Stimulated activated memory B cell treated with anti-CD40 and anti-IgM and Interleukin-4, amounts not matched to agents 10 μg/mL and 1 μg/mL and 100 μg/mL, for 72 hours (primary cell): ENCODE measurements at regions not wholly inside any gene's neighbourhood (a gene's known extent, or its start where the extent isn't known, plus 50 kb on each side); places are given as distances from the start of the nearest gene placed in this dataset.

Experiments
- ATAC-seq: fragments of 150-1000 bp; cut with Tn5 transposase; 2 replicates; pipeline ENCODE4 v1.10.0; 2021
- H3K27ac Mint-ChIP-seq: one replicate; pipeline ENCODE4 v1.8.0; 2022; ENCODE audit warnings: mild to moderate bottlenecking, mixed read lengths
- H3K27me3 Mint-ChIP-seq: one replicate; pipeline ENCODE4 v1.8.0; 2022; ENCODE audit warnings: mixed read lengths
- H3K36me3 Mint-ChIP-seq: one replicate; pipeline ENCODE4 v1.8.0; 2022; ENCODE audit warnings: mixed read lengths
- H3K4me1 Mint-ChIP-seq: one replicate; pipeline ENCODE4 v1.8.0; 2022; ENCODE audit warnings: mixed read lengths
- H3K4me3 Mint-ChIP-seq: one replicate; pipeline ENCODE4 v1.8.0; 2022; ENCODE audit warnings: mild to moderate bottlenecking, moderate library complexity, mixed read lengths
- H3K9me3 Mint-ChIP-seq: one replicate; pipeline ENCODE4 v1.8.0; 2022; ENCODE audit warnings: mixed read lengths

- Mint-ChIP-seq H3K36me3 (no peaks in the 10 kb centered on the region), H3K27me3 (peaks cover 20% of the 10 kb centered on the region), H3K9me3 (peaks cover 3% of the 10 kb centered on the region), H3K4me1 (no peaks in the 10 kb centered on the region), H3K27ac (no peak overlapping the region), H3K4me3 (no peak overlapping the region)
- ATAC-seq = no peak
Measured at GRCh38 chr22:27643907-27644306, 157.6 kb downstream of the MN1 start.

- Mint-ChIP-seq H3K4me1 (no peaks in the 10 kb centered on the region), H3K27ac (no peak overlapping the region), H3K4me3 (no peak overlapping the region), H3K9me3 (peaks cover 6% of the 10 kb centered on the region), H3K36me3 (no peaks in the 10 kb centered on the region), H3K27me3 (peaks cover 25% of the 10 kb centered on the region)
- no peak for ATAC-seq
Measured at GRCh38 chr22:27644566-27644965, 157.0 kb downstream of the MN1 start.

- Mint-ChIP-seq H3K9me3 (peaks cover 8% of the 10 kb centered on the region), H3K27ac (no peak overlapping the region), H3K4me3 (no peak overlapping the region), H3K36me3 (no peaks in the 10 kb centered on the region), H3K27me3 (peaks cover 31% of the 10 kb centered on the region), H3K4me1 (no peaks in the 10 kb centered on the region)
- ATAC-seq = no peak
Measured at GRCh38 chr22:27647540-27647939, 154.0 kb downstream of the MN1 start.

DNA sequence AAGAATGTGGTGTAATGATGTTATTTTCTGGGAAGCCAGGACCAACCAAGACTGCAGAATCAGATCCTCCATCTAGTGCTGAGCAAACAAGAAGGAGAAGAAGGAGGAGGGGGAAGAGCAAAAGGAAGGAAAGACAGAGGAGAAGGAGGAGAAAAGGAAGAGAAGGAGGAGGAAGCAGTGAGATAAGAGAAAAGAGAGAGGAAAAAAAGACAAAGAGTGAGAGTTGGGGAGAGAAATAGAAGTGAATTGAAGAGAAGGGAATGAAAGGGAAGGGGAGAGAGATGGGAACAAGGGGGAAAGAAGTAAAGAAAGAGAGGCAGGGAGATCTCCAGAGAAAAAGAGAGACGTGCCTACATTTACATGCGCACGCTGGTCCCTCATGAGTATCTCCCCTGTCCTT, 153.5 kb downstream of the MN1 start:
- Mint-ChIP-seq H3K36me3 (no peaks in the 10 kb centered on the region), H3K4me1 (no peaks in the 10 kb centered on the region), H3K27me3 (peaks cover 31% of the 10 kb centered on the region), H3K27ac (no peak overlapping the region), H3K9me3 (peaks cover 8% of the 10 kb centered on the region), H3K4me3 (no peak overlapping the region)
- ATAC-seq = no peak

DNA sequence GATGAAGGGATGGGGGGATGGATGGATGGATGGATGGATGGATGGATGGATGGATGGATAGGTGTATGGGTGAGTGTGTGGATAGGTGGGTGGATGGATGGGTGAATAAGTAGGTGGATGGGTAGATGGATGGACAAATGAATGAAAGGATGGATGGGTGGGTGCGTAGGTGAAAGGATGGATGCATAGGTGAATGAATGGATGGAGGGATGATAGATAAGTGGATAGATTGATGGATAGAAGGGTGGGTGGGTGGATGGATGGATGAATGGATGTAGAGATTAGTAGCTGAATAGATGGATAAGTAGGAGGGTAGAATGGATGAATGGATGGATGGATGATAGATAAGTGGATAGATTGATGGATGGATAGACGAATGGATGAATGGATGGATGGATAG, 152.7 kb downstream of the MN1 start:
- no peak for ATAC-seq
- Mint-ChIP-seq H3K27ac (no peak overlapping the region), H3K4me1 (no peaks in the 10 kb centered on the region), H3K27me3 (peaks cover 31% of the 10 kb centered on the region), H3K4me3 (no peak overlapping the region), H3K9me3 (peaks cover 11% of the 10 kb centered on the region), H3K36me3 (no peaks in the 10 kb centered on the region)

DNA sequence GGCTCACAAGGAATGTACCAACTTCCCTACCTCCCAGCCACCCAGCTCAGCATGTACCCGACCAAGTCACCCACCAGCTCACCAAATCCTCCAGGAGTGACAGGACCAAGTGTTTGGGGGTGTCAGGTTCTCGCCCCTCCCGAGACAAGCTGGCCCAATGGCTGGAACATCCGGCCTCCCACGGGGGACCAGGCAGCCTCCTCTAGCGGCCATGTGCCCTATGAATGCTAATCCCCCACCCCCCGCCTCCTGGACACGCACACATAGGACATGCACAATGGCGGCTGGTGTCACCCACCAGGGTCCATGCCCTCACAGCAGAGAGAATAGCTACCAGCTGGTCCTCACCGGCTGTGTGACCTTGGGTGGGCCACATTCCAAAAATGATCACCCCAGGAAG, 151.0 kb downstream of the MN1 start:
- ATAC-seq = no peak
- no peaks in the 10 kb centered on the region for H3K4me1 Mint-ChIP-seq
- no peak overlapping the region for H3K4me3 Mint-ChIP-seq
- no peak overlapping the region for H3K27ac Mint-ChIP-seq
- H3K36me3 Mint-ChIP-seq = no peaks in the 10 kb centered on the region
- H3K27me3 Mint-ChIP-seq = peaks cover 22% of the 10 kb centered on the region
- H3K9me3 Mint-ChIP-seq = peaks cover 15% of the 10 kb centered on the region

DNA sequence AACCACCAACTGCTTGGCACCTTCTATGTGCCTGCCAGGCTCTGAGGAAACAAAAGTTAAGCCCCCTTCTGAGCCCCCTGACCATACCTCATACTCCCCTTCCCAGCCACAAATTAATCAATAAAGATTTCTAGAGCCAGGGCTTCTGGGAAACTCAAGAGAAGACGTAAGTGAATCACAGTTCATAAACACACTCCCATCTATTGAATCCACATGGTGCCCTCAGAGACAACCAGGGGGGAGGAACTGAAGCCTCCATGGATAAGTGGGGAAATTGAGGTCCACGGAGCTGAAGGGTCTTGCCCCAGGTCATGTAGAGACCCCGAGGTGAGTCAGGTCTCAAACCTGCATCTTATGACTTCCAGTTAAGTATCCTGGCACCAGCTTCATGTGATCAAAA, 150.6 kb downstream of the MN1 start:
- H3K36me3 Mint-ChIP-seq = no peaks in the 10 kb centered on the region
- ATAC-seq = no peak
- H3K4me3 Mint-ChIP-seq = no peak overlapping the region
- H3K4me1 Mint-ChIP-seq = no peaks in the 10 kb centered on the region
- H3K27ac Mint-ChIP-seq = no peak overlapping the region
- H3K27me3 Mint-ChIP-seq = peaks cover 20% of the 10 kb centered on the region
- H3K9me3 Mint-ChIP-seq = peaks cover 19% of the 10 kb centered on the region

DNA sequence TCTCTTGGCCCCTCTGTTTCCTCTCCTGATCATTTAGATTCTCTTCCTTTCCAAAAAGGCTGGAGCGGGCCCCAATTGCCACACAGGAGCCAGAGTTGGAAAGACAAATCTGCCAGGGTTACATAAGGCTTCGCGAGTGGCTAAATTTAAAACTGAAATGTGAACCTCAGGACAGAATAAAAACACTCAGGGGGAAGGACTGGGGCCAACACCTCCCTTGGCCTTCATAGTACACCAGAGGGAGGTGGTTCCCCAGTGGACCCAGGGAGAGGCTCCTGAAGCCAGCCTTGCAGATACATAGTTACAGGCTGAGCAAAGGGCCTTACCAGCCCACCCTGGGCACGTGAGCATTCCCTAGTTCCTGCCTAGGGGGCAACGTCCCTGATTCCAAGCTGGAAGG, 150.1 kb downstream of the MN1 start:
- Mint-ChIP-seq H3K4me3 (no peak overlapping the region), H3K27ac (no peak overlapping the region), H3K27me3 (peaks cover 20% of the 10 kb centered on the region)

DNA sequence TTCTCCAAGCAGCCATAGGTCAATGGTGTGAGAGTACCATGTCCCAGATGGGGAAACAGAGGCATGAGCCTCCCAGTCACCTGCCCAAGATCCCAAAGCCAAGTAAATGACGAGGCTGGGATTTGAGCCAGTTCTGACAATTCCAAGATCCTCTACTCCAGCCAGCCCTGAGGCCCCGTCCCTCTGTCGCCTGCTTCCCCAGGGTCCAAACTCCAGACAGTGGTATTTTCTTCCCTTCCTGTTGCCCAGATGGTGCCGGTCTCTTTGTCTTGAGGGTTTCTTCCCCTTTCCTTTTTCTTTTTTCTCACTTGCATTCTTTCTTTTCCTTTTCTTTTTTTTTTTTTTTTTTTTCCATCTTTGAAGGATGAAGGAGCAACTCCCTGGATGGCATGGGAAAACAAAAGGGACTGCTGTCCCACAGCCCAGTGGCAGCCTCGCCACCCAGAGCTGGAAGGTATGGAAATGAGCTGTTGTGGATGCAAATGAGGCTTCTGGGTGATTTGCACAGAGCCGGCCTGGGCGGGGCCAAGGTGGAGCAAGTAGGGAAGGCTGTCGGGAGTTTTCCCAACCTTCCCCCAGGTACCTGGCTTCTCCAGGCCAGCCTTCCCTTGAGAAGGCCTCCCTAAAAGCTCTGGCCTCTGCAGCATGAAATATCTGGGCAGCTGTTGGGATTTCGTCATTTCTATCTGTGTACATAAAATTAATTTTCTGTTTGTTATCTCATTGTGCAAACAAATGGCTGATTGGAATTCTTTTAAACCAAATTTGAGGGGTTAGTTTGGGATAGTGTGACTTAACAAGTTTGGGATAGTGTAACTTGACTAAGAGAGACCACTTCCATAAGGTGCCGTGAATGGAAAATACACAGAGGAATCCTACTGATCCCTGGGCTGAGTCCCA, 146.8 kb downstream of the MN1 start:
- Mint-ChIP-seq H3K27ac (no peak overlapping the region), H3K27me3 (peaks cover 4% of the 10 kb centered on the region), H3K36me3 (no peaks in the 10 kb centered on the region), H3K4me3 (no peak overlapping the region), H3K9me3 (peaks cover 18% of the 10 kb centered on the region), H3K4me1 (no peaks in the 10 kb centered on the region)
- ATAC-seq = no peak

More for the DNA sequence above, 150.1 kb downstream of the MN1 start:
- Mint-ChIP-seq H3K9me3 (peaks cover 23% of the 10 kb centered on the region), H3K36me3 (no peaks in the 10 kb centered on the region), H3K4me1 (no peaks in the 10 kb centered on the region)
- ATAC-seq = no peak

GRCh38 chr22:27655582-27656185, 145.9 kb downstream of the MN1 start:
- Mint-ChIP-seq H3K4me3 (no peak overlapping the region), H3K36me3 (no peaks in the 10 kb centered on the region), H3K4me1 (no peaks in the 10 kb centered on the region), H3K27ac (no peak overlapping the region), H3K27me3 (no peaks in the 10 kb centered on the region), H3K9me3 (peaks cover 18% of the 10 kb centered on the region)
- no peak for ATAC-seq

- no peak for ATAC-seq
- Mint-ChIP-seq H3K36me3 (no peaks in the 10 kb centered on the region), H3K4me1 (no peaks in the 10 kb centered on the region), H3K27ac (no peak overlapping the region), H3K4me3 (no peak overlapping the region), H3K27me3 (no peaks in the 10 kb centered on the region), H3K9me3 (peaks cover 18% of the 10 kb centered on the region)
Measured at GRCh38 chr22:27656970-27657369, 144.6 kb downstream of the MN1 start.

- H3K9me3 Mint-ChIP-seq = peaks cover 11% of the 10 kb centered on the region
- H3K36me3 Mint-ChIP-seq = no peaks in the 10 kb centered on the region
- no peak overlapping the region for H3K27ac Mint-ChIP-seq
- ATAC-seq = no peak
- H3K4me1 Mint-ChIP-seq = no peaks in the 10 kb centered on the region
- H3K27me3 Mint-ChIP-seq = peaks cover 19% of the 10 kb centered on the region
- no peak overlapping the region for H3K4me3 Mint-ChIP-seq
Measured at GRCh38 chr22:27660306-27660705, 141.2 kb downstream of the MN1 start.

- Mint-ChIP-seq H3K27me3 (peaks cover 28% of the 10 kb centered on the region), H3K4me1 (no peaks in the 10 kb centered on the region), H3K27ac (no peak overlapping the region), H3K4me3 (no peak overlapping the region), H3K9me3 (peaks cover 5% of the 10 kb centered on the region), H3K36me3 (no peaks in the 10 kb centered on the region)
- peak; percentile 48 for ATAC-seq
Measured at GRCh38 chr22:27662359-27663301, 138.9 kb downstream of the MN1 start.

GRCh38 chr22:27663812-27664211, 137.7 kb downstream of the MN1 start:
- Mint-ChIP-seq H3K27ac (no peak overlapping the region), H3K4me3 (no peak overlapping the region), H3K27me3 (peaks cover 34% of the 10 kb centered on the region), H3K9me3 (peaks cover 5% of the 10 kb centered on the region), H3K36me3 (no peaks in the 10 kb centered on the region), H3K4me1 (no peaks in the 10 kb centered on the region)
- no peak for ATAC-seq

DNA sequence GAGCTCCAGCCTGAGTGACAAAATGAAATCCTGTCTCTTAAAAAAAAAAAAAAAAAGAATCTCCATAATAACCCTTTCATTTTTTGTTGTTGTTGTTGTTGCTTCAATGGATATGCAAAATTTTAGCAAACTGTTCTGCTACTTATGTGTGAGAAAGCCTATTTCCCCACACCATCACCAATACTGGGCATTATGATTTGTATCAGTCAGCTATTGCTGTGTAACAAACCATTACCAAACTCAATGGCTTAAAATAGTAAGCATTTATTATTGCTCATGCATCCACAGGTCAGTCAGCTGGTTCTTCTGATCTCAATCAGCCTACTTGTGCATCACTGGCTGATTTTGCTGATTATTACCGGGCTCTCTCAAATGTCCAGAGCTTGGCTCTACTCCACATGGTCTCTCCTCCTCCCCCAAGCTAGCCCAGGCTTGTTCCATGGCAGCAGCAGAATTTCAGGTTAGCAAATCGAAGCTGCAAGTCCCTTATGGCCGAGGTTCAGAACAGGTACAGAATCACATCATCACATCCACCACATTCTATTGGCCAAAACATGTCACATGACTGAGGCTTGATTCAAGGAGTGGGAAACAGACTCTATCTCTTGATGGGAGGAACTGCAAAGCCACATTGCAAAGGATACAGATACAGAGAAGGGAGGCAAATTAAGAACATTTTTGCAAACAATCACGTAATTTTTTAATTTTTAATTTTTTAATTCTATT, 135.1 kb downstream of the MN1 start:
- no peaks in the 10 kb centered on the region for H3K4me1 Mint-ChIP-seq
- no peak for ATAC-seq
- peaks cover 5% of the 10 kb centered on the region for H3K9me3 Mint-ChIP-seq
- H3K4me3 Mint-ChIP-seq = no peak overlapping the region
- peaks cover 55% of the 10 kb centered on the region for H3K27me3 Mint-ChIP-seq
- no peak overlapping the region for H3K27ac Mint-ChIP-seq
- H3K36me3 Mint-ChIP-seq = no peaks in the 10 kb centered on the region
